SK-N-MC (cell line): ENCODE measurements at regions not wholly inside any gene's neighbourhood (a gene's known extent, or its start where the extent isn't known, plus 50 kb on each side); places are given as distances from the start of the nearest gene placed in this dataset.

ENCODE experiments used
- EZH2 ChIP-seq: fragments of 200-600 bp; sonication (generic); IDR thresholded peaks from one replicate; pipeline ENCODE4 v1.6.1; 2017; ENCODE audit warnings: antibody characterized with exemption
- POLR2AphosphoS5 ChIP-seq: IDR thresholded peaks from 2 replicates; pipeline ENCODE4 v1.6.1; 2012; ENCODE audit warnings: mild to moderate bottlenecking, low read depth, low read length, borderline replicate concordance

GRCh38 chr1:97983126-97983525, 62.3 kb upstream of the DPYD start:
- TF ChIP-seq POLR2AphosphoS5 (no peak), EZH2 (no peak)
